ENCODE measurements at regions not wholly inside any gene's neighbourhood (a gene's known extent, or its start where the extent isn't known, plus 50 kb on each side); places are given as distances from the start of the nearest gene placed in this dataset.

DNA sequence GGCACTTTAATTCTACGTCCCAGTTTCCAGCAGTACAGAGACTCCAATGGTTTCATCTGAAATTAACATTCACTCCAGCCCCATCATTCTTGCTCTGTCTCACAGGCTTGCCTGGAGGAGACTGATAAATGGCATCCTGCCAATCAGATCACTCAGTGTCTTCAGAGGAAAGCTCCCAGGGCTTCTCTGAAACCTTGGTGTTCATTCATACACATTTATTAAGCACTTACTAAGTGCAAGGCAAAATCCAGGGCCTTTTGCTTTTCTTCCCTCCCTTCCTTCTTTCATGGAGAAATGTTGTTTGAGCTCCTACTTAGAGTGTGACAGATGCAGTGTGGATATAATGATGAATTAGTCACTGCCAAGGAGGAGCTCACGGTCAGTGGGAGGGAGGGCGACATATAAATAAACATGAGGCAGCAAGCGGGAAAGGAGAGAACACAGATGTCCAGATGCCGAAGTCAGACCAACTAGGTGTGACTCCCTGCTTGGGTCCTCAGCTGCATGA lies 106.7 kb upstream of the DTNBP1 start:
- H3K4me3 Mint-ChIP-seq, result no peak overlapping the region
- Histone ChIP-seq H3K9ac (ENCODE audit: insufficient read depth, low read length, poor library complexity, severe bottlenecking) (no peak overlapping the region), H3K4me3 (replicated peaks in 1 of 3; ENCODE audit: low read depth in 2 of 3, low read length in 3 of 3) (no peak overlapping the region), H3K4me2 (replicated peaks; ENCODE audit: extremely low read depth, low read length, poor library complexity, severe bottlenecking) (no peak overlapping the region), H3K27me3 (ENCODE audit: control insufficient read depth in 2 of 2, insufficient read depth in 2 of 2, low read length in 2 of 2) (no peaks in the 10 kb centered on the region), H3K9me3 (replicated peaks in 1 of 2; ENCODE audit: control insufficient read depth in 1 of 2, insufficient read depth in 1 of 2, low read length in 2 of 2) (no peaks in the 10 kb centered on the region), H2AFZ (ENCODE audit: insufficient read depth, low read depth, low read length, poor library complexity, severe bottlenecking) (no peak overlapping the region), H3K79me2 (ENCODE audit: insufficient read depth, low read length) (no peaks in the 10 kb centered on the region), H3K4me1 (ENCODE audit: control insufficient read depth in 1 of 2, insufficient read depth in 2 of 2, low read length in 2 of 2) (peaks cover 0 to 7% of the 10 kb centered on the region in 2 donors), H4K20me1 (ENCODE audit: insufficient read depth, low read length) (no peaks in the 10 kb centered on the region), H3K36me3 (replicated peaks in 1 of 2; ENCODE audit: control insufficient read depth in 1 of 2, insufficient read depth in 2 of 2, low read length in 2 of 2) (no peaks in the 10 kb centered on the region), H3K27ac (ENCODE audit: low read depth in 1 of 2, low read length in 2 of 2) (no peak overlapping the region)
- H3K9me3 Mint-ChIP-seq, result peaks cover 0 to 1% (median 0%) of the 10 kb centered on the region in 7 donors
- intact Hi-C loops (cut with micrococcal nuclease), result no loop called here
- peaks cover 13% of the 10 kb centered on the region for H3K4me1 Mint-ChIP-seq
- H3K27me3 Mint-ChIP-seq (ENCODE audit: low read depth in 3 of 3), result peaks cover 0 to 3% (median 0%) of the 10 kb centered on the region in 3 donors
- H3K27ac Mint-ChIP-seq, result no peak overlapping the region
- WGBS (ENCODE audit: insufficient coverage), result 92% methylated on average over 5 of the region's 5 CpGs
- no peak for DNase-seq
- no peaks in the 10 kb centered on the region for H3K36me3 Mint-ChIP-seq
- TF ChIP-seq, protein P1, sequence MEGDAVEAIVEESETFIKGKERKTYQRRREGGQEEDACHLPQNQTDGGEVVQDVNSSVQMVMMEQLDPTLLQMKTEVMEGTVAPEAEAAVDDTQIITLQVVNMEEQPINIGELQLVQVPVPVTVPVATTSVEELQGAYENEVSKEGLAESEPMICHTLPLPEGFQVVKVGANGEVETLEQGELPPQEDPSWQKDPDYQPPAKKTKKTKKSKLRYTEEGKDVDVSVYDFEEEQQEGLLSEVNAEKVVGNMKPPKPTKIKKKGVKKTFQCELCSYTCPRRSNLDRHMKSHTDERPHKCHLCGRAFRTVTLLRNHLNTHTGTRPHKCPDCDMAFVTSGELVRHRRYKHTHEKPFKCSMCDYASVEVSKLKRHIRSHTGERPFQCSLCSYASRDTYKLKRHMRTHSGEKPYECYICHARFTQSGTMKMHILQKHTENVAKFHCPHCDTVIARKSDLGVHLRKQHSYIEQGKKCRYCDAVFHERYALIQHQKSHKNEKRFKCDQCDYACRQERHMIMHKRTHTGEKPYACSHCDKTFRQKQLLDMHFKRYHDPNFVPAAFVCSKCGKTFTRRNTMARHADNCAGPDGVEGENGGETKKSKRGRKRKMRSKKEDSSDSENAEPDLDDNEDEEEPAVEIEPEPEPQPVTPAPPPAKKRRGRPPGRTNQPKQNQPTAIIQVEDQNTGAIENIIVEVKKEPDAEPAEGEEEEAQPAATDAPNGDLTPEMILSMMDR (IDR thresholded peaks at IDR 0.05), result no peak

DNA sequence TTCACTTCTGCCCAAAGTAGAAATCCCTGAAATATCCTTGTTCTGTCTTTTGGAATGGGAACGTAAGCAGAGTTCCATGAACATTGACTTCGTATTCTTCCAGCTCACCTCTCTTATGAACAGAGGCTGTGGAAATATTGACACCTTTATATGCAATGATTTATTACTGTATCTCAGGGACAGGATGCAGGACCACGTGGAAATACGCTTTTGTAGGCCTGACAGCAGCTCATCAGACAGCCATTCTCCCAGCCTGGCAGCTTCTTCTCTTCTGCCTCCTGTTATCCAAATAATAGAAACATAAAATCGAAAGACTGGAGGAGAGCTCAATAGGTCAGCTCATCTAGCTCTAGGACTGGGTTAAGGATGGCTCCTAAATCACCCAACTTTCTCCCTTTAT lies 106.2 kb upstream of the DTNBP1 start:
- WGBS (ENCODE audit: insufficient coverage), result no CpG with 5 or more reads among the region's 5 CpGs
- H3K4me2 ChIP-seq (replicated peaks; ENCODE audit: extremely low read depth, low read length, poor library complexity, severe bottlenecking), result no peak overlapping the region
- intact Hi-C loops (cut with micrococcal nuclease), result no loop called here
- H3K9me3 ChIP-seq (replicated peaks in 1 of 2; ENCODE audit: control insufficient read depth in 1 of 2, insufficient read depth in 1 of 2, low read length in 2 of 2), result no peaks in the 10 kb centered on the region
- no peaks in the 10 kb centered on the region for H3K36me3 Mint-ChIP-seq
- H3K9me3 Mint-ChIP-seq, result peaks cover 0 to 1% (median 0%) of the 10 kb centered on the region in 7 donors
- no peak for DNase-seq
- TF ChIP-seq, protein P1 (IDR thresholded peaks at IDR 0.05), result no peak
- no peak overlapping the region for H3K9ac ChIP-seq (ENCODE audit: insufficient read depth, low read length, poor library complexity, severe bottlenecking)
- no peaks in the 10 kb centered on the region for H3K79me2 ChIP-seq (ENCODE audit: insufficient read depth, low read length)
- no peaks in the 10 kb centered on the region for H3K27me3 ChIP-seq (ENCODE audit: control insufficient read depth in 2 of 2, insufficient read depth in 2 of 2, low read length in 2 of 2)
- H3K27me3 Mint-ChIP-seq (ENCODE audit: low read depth in 3 of 3), result peaks cover 0 to 3% (median 0%) of the 10 kb centered on the region in 3 donors
- no peaks in the 10 kb centered on the region for H3K36me3 ChIP-seq (replicated peaks in 1 of 2; ENCODE audit: control insufficient read depth in 1 of 2, insufficient read depth in 2 of 2, low read length in 2 of 2)
- H2AFZ ChIP-seq (ENCODE audit: insufficient read depth, low read depth, low read length, poor library complexity, severe bottlenecking), result no peak overlapping the region
- no peak overlapping the region for H3K4me3 Mint-ChIP-seq
- no peak overlapping the region for H3K4me3 ChIP-seq (replicated peaks in 1 of 3; ENCODE audit: low read depth in 2 of 3, low read length in 3 of 3)
- peaks cover 0 to 5% of the 10 kb centered on the region in 2 donors for H3K4me1 ChIP-seq (ENCODE audit: control insufficient read depth in 1 of 2, insufficient read depth in 2 of 2, low read length in 2 of 2)
- H3K27ac Mint-ChIP-seq, result no peak overlapping the region
- peaks cover 13% of the 10 kb centered on the region for H3K4me1 Mint-ChIP-seq
- H4K20me1 ChIP-seq (ENCODE audit: insufficient read depth, low read length), result no peaks in the 10 kb centered on the region
- no peak overlapping the region for H3K27ac ChIP-seq (ENCODE audit: low read depth in 1 of 2, low read length in 2 of 2)

Measured in CD14-positive monocyte (primary cell).